Right forelimb (tissue), 1 donor: ENCODE measurements at regions not wholly inside any gene's neighbourhood (a gene's known extent, or its start where the extent isn't known, plus 50 kb on each side); places are given as distances from the start of the nearest gene placed in this dataset.
A peak's percentile ranks its signal among the peaks of the same experiment; 100 is the strongest.

ENCODE experiments used
- DNase-seq: peaks from one replicate; pipeline ENCODE4 v3.0.0-alpha.2; 2018

GRCh38 chr7:15891151-15891881, 204.8 kb upstream of the MEOX2 start:
- no peak for DNase-seq

- no peak for DNase-seq
These were observed 203.0 kb upstream of the MEOX2 start for GRCh38 chr7:15889507-15889906.

- no peak for DNase-seq
These were observed 201.6 kb upstream of the MEOX2 start for GRCh38 chr7:15888090-15888489.

GRCh38 chr7:15886626-15887025, 200.1 kb upstream of the MEOX2 start:
- DNase-seq, result no peak

- DNase-seq, result no peak
These were observed 199.2 kb upstream of the MEOX2 start for GRCh38 chr7:15885678-15886077.

- no peak for DNase-seq
These were observed 188.3 kb upstream of the MEOX2 start for GRCh38 chr7:15874774-15875173.

- no peak for DNase-seq
These were observed 183.9 kb upstream of the MEOX2 start for GRCh38 chr7:15870347-15870746.

- DNase-seq, result no peak
These were observed 181.0 kb upstream of the MEOX2 start for GRCh38 chr7:15867441-15867840.

GRCh38 chr7:15866753-15867152, 180.3 kb upstream of the MEOX2 start:
- DNase-seq, result no peak

GRCh38 chr7:15864626-15864991, 178.1 kb upstream of the MEOX2 start:
- DNase-seq, result no peak

GRCh38 chr7:15863951-15864625, 177.6 kb upstream of the MEOX2 start:
- DNase-seq, result no peak

GRCh38 chr7:15862781-15863165, 176.3 kb upstream of the MEOX2 start:
- DNase-seq, result no peak

- DNase-seq, result no peak
These were observed 175.7 kb upstream of the MEOX2 start for GRCh38 chr7:15862016-15862780.

GRCh38 chr7:15860264-15860949, 173.9 kb upstream of the MEOX2 start:
- DNase-seq, result no peak

- DNase-seq, result no peak
These were observed 170.5 kb upstream of the MEOX2 start for GRCh38 chr7:15857026-15857425.

- no peak for DNase-seq
These were observed 169.8 kb upstream of the MEOX2 start for GRCh38 chr7:15856311-15856710.

- DNase-seq, result no peak
These were observed 169.1 kb upstream of the MEOX2 start for GRCh38 chr7:15855525-15856109.

- DNase-seq, result no peak
These were observed 168.5 kb upstream of the MEOX2 start for GRCh38 chr7:15854841-15855524.

GRCh38 chr7:15853832-15854470, 167.5 kb upstream of the MEOX2 start:
- no peak for DNase-seq

- no peak for DNase-seq
These were observed 164.7 kb upstream of the MEOX2 start for GRCh38 chr7:15851201-15851600.

- peak; percentile 51 for DNase-seq
These were observed 162.4 kb upstream of the MEOX2 start for GRCh38 chr7:15848901-15849300.

GRCh38 chr7:15848362-15848761, 161.9 kb upstream of the MEOX2 start:
- no peak for DNase-seq
